GM11168 (cell line): ENCODE measurements at regions not wholly inside any gene's neighbourhood (a gene's known extent, or its start where the extent isn't known, plus 50 kb on each side); places are given as distances from the start of the nearest gene placed in this dataset.
"Not testable (repeated sequence)": the region's sequence is repeated elsewhere in the genome, so short reads cannot be mapped to it uniquely, and the experiment has no call there.

ENCODE experiments used
- in situ Hi-C: fragments of 300-500 bp; cut with MboI; formaldehyde crosslinking; loops from one replicate; pipeline ENCODE4 v1.12.0; 2022; ENCODE audit warnings: low sequenced_read_pairs; ENCODE audit not compliant: unreplicated experiment

DNA sequence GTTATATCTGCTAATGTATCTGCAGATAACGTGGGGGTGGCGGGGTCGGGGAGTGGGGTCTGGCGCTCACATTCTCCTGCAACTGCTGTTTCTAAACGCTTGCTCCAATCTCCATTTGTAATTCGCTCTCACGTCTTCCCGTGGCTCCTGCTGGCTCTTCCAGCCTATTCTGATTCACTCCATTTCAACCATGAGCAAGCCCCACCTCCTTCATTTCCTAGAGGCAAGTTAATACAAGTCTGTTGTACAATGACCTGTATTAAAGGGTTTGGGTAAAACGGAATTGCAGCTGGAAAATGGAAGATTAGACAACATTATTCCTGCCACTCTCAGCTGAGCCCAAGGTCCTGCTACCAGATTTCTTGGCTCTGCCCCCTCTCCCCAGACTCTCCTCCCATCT lies 132.3 kb downstream of the CSNK2A3 start:
- in situ Hi-C loops = no loop called here

DNA sequence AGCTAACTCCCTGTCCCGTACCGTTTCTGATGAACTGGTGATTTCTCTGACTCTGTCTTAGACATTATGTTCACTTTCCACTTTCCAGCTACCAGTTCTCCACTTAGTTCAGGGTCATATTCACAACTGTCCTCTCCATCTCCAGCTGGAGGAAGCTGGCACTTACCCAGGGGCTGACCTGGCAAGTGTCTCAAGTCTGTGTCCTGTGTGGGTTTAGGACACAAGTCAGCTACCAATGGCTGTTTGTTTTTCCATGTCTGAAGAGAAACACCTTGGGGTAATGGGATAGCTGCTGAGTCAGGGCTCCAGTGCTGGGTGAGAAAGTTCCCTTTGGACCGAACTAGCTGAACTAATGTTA lies 134.4 kb downstream of the CSNK2A3 start:
- in situ Hi-C loops = no loop called here

DNA sequence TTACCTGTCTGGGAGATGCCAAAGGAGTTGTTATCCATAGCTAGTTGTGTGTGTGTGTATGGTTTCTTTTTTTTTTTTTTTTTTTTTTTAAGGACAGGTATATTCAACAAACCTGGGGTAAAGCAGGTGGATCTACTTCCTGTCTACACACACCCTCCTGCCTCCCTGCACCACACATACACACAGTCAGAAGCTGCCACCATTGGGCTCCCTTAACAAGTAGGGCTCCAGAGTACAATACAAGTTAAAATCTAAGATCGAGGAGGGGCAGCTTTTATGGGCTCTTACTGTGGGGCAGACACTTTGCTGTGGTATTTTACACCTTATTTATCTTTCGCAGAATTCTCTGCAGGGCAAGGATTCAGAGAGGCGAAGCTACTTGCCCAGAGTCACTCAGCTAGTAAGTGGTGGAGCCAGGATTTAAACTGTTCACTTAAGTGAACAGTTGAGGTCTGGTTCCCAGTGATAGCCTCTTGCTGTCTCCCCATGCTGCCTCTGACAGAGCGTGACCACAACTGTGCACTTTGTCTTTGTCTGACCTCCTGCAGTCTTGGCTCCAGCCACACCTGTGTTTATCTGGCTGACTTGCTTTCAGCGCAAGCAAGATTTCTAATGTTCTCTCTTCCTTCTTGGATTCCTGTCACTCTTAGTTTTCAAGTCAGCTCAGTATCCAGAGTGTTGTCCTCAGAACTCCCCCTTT lies 135.0 kb downstream of the CSNK2A3 start:
- in situ Hi-C loops = no loop called here

DNA sequence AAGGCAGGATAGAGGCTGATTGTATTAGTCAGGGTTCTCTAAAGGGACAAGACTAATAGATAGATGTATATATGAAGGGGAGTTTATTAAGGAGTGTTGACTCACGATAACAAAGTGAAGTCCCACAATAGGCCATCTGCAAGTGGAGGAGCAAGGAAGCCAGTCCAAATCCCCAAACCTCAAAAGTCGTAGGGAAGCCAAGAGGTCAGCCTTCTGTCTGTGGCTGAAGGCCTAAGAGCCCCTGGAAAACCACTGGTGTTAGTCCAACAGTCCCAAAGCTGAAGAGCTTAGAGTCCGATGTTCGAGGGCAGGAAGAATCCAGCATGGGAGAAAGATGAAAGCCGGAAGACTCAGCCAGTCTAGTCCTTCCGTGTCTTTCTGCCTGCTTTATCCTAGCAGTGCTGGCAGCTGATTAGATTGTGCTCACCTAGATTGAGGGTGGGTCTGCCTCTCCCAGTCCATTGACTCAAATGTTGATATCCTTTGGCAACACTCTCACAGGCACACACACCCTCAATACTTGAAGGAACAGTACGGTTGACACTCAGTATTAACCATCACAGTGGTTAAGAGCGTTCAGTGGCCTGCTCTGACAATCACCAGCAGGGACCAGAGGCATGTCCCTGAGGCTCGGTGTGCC lies 135.6 kb downstream of the CSNK2A3 start:
- in situ Hi-C loops = no loop called here

DNA sequence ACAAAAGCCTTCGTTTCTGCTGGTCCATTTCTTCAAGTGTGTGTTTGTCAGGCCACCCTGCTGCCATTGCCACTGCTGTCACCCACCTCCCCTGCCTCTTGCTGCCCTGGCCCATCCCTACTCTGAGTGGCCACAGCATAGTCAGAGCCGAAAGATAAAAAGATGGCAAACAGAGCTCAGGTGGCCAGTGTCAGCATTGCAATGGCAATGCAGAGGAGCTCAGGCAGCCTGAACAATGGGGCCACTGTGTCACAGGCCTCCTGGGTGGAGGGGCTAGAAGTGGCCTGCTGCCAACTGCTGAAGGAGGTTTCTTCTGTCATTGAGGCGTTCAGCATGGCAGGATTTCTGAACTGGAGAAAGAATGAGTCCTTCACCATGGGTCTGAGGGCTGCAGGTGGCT lies 137.1 kb downstream of the CSNK2A3 start:
- in situ Hi-C loops = no loop called here

DNA sequence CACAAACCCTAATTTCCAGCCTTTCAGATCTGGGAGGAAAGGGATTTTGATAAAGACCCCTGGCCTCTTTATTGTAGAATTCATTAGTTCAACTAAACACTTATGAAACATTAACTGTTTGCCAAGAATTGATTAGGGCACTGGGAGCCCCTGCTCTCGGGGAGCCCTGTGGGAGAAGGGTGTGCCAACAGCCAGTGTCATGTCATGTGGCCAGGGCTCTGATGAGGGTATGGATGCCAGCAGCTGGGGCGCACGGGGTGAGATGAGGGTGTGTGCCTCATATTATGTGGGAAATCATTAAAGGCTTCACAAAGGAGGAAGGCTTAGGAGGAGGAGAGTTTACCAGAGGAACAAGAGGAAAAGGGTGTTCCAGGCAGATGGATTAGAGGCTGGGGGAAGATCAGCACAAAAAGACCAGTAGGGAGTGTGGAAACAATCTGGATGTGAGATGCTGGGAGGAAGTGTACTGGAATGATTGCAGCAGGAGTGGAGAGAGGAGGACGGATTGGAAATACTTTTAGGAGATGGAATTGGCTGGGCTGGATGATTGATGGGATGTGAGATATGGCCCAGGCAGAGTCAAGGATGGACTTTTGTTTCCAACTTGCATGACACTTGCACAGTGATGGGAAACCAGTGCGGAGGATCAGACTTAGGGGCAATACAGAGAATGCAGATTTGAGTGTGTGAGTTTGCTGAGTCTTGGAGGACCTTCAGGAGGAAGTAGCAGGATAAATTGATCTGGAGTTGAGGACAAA lies 137.8 kb downstream of the CSNK2A3 start:
- in situ Hi-C loops = no loop called here

DNA sequence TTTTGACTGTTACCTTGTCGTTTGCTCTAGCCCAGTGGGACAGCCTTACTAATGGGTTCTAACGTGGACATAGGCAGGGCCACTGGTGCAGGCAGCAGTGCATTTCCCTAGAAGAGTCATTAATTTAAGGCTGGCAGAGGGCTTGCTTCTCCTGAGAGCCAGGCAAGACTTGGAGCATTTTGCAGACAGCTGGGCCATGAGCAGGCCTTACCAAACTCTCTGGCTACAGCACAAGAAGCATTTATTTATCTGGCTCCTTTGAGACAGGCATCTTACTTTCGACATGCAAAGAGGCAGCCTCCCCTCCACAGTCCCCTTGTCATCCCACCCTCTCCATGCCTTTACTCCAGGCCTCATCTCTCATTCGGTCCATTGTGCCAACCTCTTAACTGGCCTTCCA lies 139.9 kb downstream of the CSNK2A3 start:
- in situ Hi-C loops = no loop called here

DNA sequence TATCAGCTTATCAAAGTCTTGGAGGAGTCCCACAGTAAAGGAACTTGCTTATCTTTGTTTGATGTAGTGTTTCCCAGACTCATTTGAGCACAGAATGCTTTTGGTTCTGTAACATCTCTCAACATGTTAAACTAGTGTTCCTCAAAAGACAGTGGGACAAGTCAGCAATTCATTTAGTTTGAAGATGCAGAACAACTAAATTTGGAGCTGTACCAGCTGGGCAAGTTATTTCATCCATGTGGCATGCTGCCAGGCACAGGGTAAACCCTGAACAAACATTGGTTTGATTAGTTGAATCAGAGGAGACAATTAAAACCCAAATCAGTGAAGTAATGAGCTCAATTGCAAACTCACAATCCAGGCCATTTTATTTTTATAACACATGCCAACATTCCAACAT lies 141.2 kb downstream of the CSNK2A3 start:
- in situ Hi-C loops = no loop called here

DNA sequence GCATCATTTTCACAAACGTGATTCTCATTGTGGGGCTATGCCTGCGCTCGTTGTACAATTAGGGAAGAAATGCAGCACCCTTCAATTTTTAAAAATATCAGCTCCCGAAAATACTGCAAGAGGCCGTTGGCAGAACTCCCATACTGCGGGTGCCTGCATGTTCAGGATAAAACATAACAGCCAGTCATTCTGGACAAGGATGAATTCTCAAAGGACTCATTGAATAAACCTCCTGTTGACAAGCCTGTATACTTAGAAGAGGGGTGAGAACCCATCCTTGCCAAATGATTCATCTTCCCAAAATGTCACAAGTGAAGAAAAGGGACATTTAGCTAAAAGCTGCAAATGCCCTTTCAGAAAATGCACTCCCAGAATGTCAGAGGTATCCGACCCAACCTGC lies 141.9 kb downstream of the CSNK2A3 start:
- in situ Hi-C loops = no loop called here

DNA sequence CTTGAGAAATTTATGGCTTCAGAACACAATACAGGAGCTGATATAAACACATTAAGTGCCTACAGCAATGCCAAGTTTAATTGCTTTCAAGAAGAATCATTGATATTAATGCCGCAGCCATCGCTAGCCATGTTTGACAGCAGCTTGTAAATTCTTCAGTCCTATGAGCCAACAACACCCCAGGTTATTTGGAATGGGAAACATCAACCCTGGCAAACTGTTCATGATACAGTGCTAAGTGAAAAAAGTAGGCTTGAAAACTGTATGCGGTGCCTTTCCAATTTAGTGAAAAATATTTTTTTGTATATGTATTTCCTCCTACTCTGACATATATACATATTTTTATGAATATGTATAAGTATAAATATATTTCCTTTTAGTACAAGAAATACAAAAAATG lies 142.6 kb downstream of the CSNK2A3 start:
- in situ Hi-C loops = no loop called here

DNA sequence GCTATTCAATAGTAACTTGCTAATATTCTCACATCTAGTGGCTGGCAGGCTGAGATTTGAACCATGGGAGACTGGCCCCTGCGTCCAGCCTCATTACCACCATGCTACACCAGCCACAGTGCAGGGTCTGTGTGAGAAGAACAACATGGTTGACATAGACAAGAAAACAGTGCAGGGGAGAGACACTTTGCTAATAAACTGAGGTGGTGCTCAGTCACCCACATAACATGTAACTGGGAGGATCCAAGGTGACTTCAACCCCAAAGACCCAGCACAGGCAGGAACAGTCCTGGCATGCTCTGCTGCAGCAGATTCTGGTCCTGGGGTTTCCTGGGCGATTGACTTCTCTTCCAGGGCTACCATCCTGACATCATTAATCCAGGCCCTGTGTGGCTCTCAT lies 143.1 kb downstream of the CSNK2A3 start:
- in situ Hi-C loops = no loop called here

DNA sequence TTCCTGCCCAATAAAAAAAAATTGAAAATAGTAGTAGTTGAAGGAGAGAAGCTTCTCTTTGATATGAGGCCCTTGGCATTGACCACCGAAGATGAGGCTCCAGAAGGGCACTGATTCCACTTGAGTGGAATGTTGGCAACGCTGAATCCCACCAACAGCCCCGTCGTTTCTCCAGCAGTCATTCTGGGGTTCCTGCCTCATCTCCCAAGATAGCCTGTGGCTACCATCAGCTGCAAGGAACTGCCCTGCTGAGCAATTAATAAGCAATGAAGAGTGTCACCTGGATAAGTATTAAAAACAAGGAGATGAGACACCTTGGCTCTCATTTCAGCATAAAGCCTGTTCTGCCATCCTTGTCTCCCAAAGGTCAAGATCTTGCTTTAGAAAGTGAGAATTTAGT lies 144.1 kb downstream of the CSNK2A3 start:
- in situ Hi-C loops = no loop called here

DNA sequence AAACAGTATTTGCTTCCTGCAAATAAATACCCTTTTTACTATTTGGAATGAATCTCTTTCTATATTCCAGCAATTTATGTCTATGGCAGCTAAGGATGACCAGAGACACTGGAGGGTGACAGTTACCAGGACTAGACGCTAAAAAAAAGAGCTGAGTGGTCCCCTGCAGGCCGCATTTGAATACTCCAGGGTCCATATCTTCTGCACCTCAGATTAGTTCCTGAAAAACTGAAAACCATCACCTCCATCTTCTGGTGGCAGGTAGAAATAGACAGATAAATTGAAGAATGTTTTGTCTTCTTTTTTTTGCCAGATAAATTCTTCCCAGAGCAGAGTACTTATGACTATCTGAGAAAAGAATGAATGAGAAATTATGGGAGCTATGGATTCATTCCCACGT lies 145.6 kb downstream of the CSNK2A3 start:
- in situ Hi-C loops = no loop called here

DNA sequence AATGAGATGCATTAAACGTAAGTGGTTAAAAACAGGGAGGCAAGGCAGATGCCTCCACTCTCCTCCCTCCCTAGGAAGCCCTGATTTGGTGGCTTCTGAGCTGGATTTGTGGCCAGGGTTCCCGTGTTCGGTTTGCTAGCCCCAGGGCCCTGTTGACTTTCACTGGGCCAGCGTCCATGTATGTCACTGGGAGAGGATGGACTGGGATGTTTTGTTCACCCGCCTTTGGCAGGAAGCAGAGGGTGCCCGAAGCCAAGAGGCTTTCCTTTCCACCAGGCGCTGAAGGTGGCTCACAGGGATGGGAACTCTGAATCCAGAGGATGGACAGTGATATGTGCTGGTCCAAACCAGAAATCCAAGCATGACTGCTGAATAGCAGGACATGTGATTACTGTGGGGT lies 146.6 kb downstream of the CSNK2A3 start:
- in situ Hi-C loops = no loop called here

DNA sequence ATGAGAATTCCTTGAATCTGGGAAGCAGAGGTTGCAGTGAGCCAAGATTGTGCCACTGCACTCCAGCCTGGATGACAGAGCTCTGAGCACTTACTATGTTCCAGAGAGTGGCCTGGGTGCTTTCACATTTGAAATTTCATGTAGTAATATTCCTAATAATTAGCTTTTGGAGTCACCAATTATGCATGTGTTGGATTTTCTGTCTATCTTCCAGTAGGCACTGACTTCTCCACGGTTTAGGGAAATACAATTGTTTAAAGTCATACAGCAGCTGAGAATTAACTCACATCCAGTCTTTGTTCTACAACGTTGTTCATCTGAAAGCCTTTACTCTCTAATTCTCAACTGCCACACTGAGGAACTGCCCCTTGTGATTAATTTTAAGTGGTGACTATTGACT lies 150.2 kb downstream of the CSNK2A3 start:
- in situ Hi-C loops = no loop called here

DNA sequence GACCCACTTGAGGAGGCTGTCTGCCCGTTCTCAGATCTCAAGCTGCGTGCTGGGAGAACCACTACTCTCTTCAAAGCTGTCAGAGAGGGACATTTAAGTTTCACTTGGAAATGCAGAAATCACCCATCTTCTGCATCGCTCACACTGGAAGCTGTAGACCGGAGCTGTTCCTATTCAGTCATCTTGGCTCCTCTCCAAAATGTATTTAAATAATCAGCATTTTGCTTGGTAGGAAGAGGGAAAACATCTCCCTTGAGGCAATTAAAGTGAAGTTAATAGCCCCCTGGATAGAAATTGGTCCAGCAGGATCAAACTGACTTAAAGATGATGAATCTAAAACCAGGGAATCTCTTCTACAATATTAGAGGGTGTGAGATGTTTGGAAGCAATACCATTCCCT lies 151.7 kb downstream of the CSNK2A3 start:
- in situ Hi-C loops = not testable (repeated sequence)

DNA sequence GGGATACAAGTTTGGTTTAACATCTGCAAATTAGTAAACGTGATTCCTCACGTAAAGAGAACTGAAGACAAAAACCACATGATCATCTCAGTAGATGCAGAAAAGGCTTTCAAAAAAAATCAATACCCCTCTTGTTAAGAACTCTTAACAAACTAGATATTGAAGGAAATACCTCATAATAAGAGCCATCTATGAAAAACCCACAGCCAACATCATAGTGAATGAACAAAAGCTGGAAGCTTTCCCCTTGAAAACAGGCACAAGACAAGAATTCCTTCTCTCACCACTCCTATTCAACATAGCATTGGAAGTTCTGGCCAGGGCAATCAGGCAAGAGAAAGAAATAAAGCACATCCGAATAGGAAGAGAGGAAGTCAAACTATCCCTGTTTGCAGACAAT lies 160.5 kb downstream of the CSNK2A3 start:
- in situ Hi-C loops = no loop called here

DNA sequence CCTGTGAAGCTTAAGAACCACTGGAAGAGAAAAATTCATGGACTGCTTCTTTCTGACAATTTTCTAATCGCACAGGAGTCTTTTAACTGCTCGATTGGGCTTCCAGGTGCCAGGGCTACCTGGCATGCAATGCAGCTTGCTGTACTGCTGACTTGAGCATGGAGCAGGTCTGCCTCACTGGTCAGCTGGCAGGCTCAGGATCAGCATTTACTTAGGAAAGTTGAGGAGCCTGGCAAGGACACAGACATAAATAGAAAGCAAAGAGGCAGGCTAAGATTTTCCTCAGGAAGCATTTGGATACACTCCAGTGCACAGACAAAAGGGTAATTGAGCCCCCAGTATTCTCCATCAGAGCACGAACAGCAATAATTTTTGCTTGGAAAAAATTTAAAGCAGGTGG lies 163.5 kb downstream of the CSNK2A3 start:
- in situ Hi-C loops = no loop called here

DNA sequence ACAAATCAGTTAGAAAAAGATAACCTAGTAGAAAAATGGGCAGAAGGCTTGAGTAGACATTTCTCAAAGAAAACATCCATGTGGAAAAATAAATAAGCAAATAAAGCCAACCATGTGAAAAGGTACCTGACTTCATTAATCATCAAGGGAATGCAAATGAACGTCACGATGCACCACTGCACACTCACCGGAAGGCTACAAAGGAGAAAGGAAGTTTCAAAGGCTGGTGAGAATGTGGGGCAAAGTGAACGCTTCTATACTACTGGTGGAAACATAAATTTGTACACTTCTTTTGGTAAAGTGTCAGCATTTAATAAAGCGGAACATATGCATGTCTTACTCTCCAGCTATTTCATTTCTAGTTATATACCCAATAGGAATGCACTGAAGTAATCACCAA lies 166.8 kb downstream of the CSNK2A3 start:
- in situ Hi-C loops = no loop called here

DNA sequence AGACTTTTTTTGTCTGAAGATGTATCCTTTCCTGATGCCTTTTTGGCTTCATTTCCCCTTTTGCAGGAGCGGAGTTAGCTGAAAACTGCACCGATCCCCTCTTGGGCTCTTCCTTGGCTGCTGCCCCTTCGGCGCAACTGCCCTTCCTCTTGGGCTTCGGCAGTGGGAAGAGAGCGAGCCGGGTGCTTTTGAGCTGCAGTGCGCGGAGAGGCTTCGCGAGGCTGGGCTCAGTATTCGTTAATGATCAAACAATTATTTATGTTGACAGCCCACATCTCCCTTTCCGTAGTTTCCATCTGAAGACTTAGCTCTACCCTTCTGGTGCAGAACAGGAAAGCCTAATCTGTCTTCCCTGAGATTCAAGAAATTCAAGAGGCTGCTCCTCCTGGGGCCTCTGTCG lies 170.8 kb downstream of the CSNK2A3 start:
- in situ Hi-C loops = no loop called here
